ENCODE measurements at regions not wholly inside any gene's neighbourhood (a gene's known extent, or its start where the extent isn't known, plus 50 kb on each side); places are given as distances from the start of the nearest gene placed in this dataset.
"Not testable (repeated sequence)": the region's sequence is repeated elsewhere in the genome, so short reads cannot be mapped to it uniquely, and the experiment has no call there.

DNA sequence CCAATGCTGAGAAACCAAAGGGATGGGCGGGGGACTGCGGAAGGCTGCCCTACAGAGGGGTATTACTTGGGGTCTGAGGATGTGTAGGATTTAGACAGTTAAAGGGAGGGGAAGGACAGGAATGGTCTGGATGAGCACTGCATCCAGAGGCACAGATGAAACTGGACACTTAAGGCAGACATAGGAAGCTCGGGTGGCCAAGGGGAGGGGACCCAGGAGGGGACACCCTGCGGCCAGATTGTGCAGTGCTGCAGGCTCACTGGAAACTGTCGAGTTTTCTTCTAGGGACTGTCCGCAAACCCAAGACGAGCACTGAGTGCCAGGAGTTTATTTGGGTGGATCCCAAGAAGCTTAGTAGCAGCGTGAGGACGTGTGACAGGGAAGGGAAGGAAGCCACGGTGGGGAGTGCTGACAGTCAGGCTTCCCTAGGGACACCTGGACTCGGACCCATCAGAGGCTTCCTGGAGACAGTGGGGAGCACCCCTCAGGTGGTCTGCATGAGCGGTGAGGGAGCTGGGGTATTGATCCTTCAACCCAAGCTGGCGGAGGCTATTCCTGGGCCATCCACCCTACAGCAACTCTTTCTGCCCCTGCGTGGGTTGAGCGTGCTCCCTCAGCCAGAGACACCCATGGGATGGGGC lies 278.7 kb downstream of the FOXL1 start:
- no peak overlapping the region for H3K9ac ChIP-seq (ENCODE audit: low read depth, low read length)
- H3K36me3 ChIP-seq (ENCODE audit: insufficient read depth, low read depth, low read length): no peaks in the 10 kb centered on the region
- no peak overlapping the region for H3K27ac ChIP-seq (ENCODE audit: low read length)
- peaks cover 7% of the 10 kb centered on the region; the same call in 1 of the 2 replicates for H3K9me3 ChIP-seq (ENCODE audit: insufficient read depth, low read depth, low read length)
- H3K4me3 ChIP-seq (ENCODE audit: low read length): no peak overlapping the region
- no peaks in the 10 kb centered on the region; the same call in 1 of the 2 replicates for H3K27me3 ChIP-seq (ENCODE audit: insufficient read depth, low read length)
- no peaks in the 10 kb centered on the region for H3K4me1 ChIP-seq (ENCODE audit: insufficient read depth, low read length)

GRCh38 chr16:86857807-86858206 lies 279.5 kb downstream of the FOXL1 start:
- Histone ChIP-seq H3K27me3 (ENCODE audit: insufficient read depth, low read length) (no peaks in the 10 kb centered on the region; the same call in 1 of the 2 replicates), H3K4me3 (ENCODE audit: low read length) (no peak overlapping the region), H3K9ac (ENCODE audit: low read depth, low read length) (no peak overlapping the region), H3K27ac (ENCODE audit: low read length) (no peak overlapping the region), H3K4me1 (ENCODE audit: insufficient read depth, low read length) (no peaks in the 10 kb centered on the region), H3K36me3 (ENCODE audit: insufficient read depth, low read depth, low read length) (no peaks in the 10 kb centered on the region), H3K9me3 (ENCODE audit: insufficient read depth, low read depth, low read length) (peaks cover 7% of the 10 kb centered on the region; the same call in 1 of the 2 replicates)

DNA sequence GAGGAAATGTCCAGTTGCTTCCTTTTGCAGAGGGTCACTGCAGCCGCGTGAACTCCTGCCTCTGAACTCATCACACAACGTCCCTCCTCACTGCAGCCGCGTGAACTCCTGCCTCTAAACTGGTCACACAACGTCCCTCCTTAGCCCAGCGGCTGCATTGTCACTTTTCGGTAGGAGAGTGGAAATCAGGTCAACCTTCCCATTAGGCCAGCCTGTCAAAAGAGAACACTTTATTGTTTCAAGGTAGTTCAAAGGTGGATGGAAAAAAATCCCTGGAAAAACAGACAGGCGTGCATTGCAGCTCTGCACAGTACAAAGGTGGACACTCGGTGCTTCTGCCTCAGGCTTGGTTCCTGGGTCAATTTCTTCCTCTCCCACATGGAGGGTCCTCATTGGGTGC lies 280.2 kb downstream of the FOXL1 start:
- H3K9me3 ChIP-seq (ENCODE audit: insufficient read depth, low read depth, low read length): peaks cover 7% of the 10 kb centered on the region; the same call in 1 of the 2 replicates
- no peak overlapping the region for H3K27ac ChIP-seq (ENCODE audit: low read length)
- H3K4me1 ChIP-seq (ENCODE audit: insufficient read depth, low read length): no peaks in the 10 kb centered on the region
- H3K4me3 ChIP-seq (ENCODE audit: low read length): no peak overlapping the region
- H3K36me3 ChIP-seq (ENCODE audit: insufficient read depth, low read depth, low read length): no peaks in the 10 kb centered on the region
- H3K27me3 ChIP-seq (ENCODE audit: insufficient read depth, low read length): no peaks in the 10 kb centered on the region; the same call in 1 of the 2 replicates
- no peak overlapping the region for H3K9ac ChIP-seq (ENCODE audit: low read depth, low read length)

DNA sequence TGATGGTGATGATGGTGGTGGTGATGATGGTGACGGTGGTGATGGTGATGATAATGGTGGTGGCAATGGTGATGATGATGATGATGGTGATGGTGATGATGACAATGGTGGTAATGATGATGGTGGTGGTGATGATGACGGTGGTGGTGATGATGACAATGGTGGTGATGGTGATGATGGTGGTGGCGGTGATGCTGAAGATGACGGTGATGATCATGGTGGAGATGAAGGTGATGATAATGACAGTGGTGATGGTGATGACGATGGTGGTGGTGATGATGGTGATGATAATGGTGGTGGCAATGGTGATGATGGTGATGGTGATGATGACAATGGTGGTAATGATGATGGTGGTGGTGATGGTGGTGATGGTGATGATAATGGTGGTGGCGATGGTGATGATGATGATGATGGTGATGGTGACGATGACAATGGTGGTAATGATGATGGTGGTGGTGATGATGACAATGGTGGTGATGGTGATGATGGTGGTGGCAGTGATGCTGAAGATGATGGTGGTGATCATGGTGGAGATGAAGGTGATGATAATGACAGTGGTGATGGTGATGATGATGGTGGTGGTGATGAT lies 283.0 kb downstream of the FOXL1 start:
- H3K27ac ChIP-seq (ENCODE audit: low read length); H3K9me3 ChIP-seq (ENCODE audit: insufficient read depth, low read depth, low read length); H3K9ac ChIP-seq (ENCODE audit: low read depth, low read length); H3K4me1 ChIP-seq (ENCODE audit: insufficient read depth, low read length); H3K27me3 ChIP-seq (ENCODE audit: insufficient read depth, low read length); H3K36me3 ChIP-seq (ENCODE audit: insufficient read depth, low read depth, low read length); H3K4me3 ChIP-seq (ENCODE audit: low read length): not testable (repeated sequence)

- peaks cover 7% of the 10 kb centered on the region; the same call in 1 of the 2 replicates for H3K9me3 ChIP-seq (ENCODE audit: insufficient read depth, low read depth, low read length)
- no peak overlapping the region for H3K27ac ChIP-seq (ENCODE audit: low read length)
- H3K36me3 ChIP-seq (ENCODE audit: insufficient read depth, low read depth, low read length): no peaks in the 10 kb centered on the region
- no peak overlapping the region for H3K4me3 ChIP-seq (ENCODE audit: low read length)
- no peak overlapping the region for H3K9ac ChIP-seq (ENCODE audit: low read depth, low read length)
- H3K4me1 ChIP-seq (ENCODE audit: insufficient read depth, low read length): no peaks in the 10 kb centered on the region
- no peaks in the 10 kb centered on the region for H3K27me3 ChIP-seq (ENCODE audit: insufficient read depth, low read length)
Observed at GRCh38 chr16:86862595-86863280, 284.4 kb downstream of the FOXL1 start.

- Histone ChIP-seq H3K9ac (ENCODE audit: low read depth, low read length) (no peak overlapping the region), H3K27me3 (ENCODE audit: insufficient read depth, low read length) (no peaks in the 10 kb centered on the region), H3K4me3 (ENCODE audit: low read length) (no peak overlapping the region), H3K36me3 (ENCODE audit: insufficient read depth, low read depth, low read length) (no peaks in the 10 kb centered on the region), H3K27ac (ENCODE audit: low read length) (no peak overlapping the region), H3K9me3 (ENCODE audit: insufficient read depth, low read depth, low read length) (peaks cover 7% of the 10 kb centered on the region; the same call in 1 of the 2 replicates), H3K4me1 (ENCODE audit: insufficient read depth, low read length) (no peaks in the 10 kb centered on the region)
Observed at GRCh38 chr16:86863609-86864008, 285.3 kb downstream of the FOXL1 start.

- Histone ChIP-seq H3K9me3 (ENCODE audit: insufficient read depth, low read depth, low read length) (peaks cover 7% of the 10 kb centered on the region; the same call in 1 of the 2 replicates), H3K36me3 (ENCODE audit: insufficient read depth, low read depth, low read length) (no peaks in the 10 kb centered on the region), H3K4me1 (ENCODE audit: insufficient read depth, low read length) (no peaks in the 10 kb centered on the region), H3K9ac (ENCODE audit: low read depth, low read length) (no peak overlapping the region), H3K27me3 (ENCODE audit: insufficient read depth, low read length) (no peaks in the 10 kb centered on the region), H3K27ac (ENCODE audit: low read length) (no peak overlapping the region), H3K4me3 (ENCODE audit: low read length) (no peak overlapping the region)
Observed at GRCh38 chr16:86864586-86864985, 286.2 kb downstream of the FOXL1 start.

GRCh38 chr16:86865851-86866662 lies 287.7 kb downstream of the FOXL1 start:
- no peak overlapping the region for H3K27ac ChIP-seq (ENCODE audit: low read length)
- H3K27me3 ChIP-seq (ENCODE audit: insufficient read depth, low read length): no peaks in the 10 kb centered on the region
- no peaks in the 10 kb centered on the region for H3K4me1 ChIP-seq (ENCODE audit: insufficient read depth, low read length)

DNA sequence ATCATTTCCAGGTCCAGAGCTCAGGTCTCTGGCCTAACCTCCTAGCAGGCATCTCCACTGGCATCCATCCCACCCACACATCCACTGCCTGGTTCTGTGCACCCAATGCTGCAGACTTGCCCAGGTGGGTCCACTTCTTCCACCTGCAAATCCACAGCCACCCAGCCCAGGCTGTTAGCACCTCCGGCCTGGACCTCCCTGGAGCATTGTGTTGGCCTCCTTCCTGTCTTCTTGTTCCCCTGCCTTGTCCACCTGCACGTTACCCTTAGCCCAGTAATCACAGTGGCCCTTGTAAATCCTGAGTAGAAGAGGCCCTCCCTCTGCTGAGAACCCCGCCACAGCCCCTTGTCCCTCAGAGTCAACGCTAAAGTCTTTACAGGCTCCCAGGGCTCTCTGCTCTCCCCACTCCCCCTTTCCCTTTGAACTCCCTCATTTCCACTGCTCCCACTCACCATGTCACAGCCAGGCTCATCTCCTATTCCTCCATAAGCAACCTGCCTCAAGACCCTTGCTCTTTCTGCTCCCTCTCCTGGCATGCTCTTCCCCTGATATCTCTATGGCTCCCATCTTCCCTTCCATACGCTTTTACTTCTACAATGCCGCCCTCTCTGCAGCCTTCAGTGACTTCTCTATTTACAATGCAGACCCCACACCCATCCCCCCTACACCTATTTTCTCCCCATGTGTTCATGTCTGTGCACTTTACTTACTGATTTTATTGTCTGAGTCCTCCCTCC lies 288.8 kb downstream of the FOXL1 start:
- H3K9me3 ChIP-seq (ENCODE audit: insufficient read depth, low read depth, low read length): no peaks in the 10 kb centered on the region
- H3K36me3 ChIP-seq (ENCODE audit: insufficient read depth, low read depth, low read length): no peaks in the 10 kb centered on the region
- no peaks in the 10 kb centered on the region for H3K4me1 ChIP-seq (ENCODE audit: insufficient read depth, low read length)
- H3K27me3 ChIP-seq (ENCODE audit: insufficient read depth, low read length): no peaks in the 10 kb centered on the region
- H3K9ac ChIP-seq (ENCODE audit: low read depth, low read length): no peak overlapping the region
- no peak overlapping the region for H3K4me3 ChIP-seq (ENCODE audit: low read length)
- no peak overlapping the region for H3K27ac ChIP-seq (ENCODE audit: low read length)

More at GRCh38 chr16:86865851-86866662, 287.7 kb downstream of the FOXL1 start:
- no peak overlapping the region for H3K4me3 ChIP-seq (ENCODE audit: low read length)
- no peak overlapping the region for H3K9ac ChIP-seq (ENCODE audit: low read depth, low read length)
- H3K9me3 ChIP-seq (ENCODE audit: insufficient read depth, low read depth, low read length): peaks cover 7% of the 10 kb centered on the region; the same call in 1 of the 2 replicates
- H3K36me3 ChIP-seq (ENCODE audit: insufficient read depth, low read depth, low read length): no peaks in the 10 kb centered on the region

DNA sequence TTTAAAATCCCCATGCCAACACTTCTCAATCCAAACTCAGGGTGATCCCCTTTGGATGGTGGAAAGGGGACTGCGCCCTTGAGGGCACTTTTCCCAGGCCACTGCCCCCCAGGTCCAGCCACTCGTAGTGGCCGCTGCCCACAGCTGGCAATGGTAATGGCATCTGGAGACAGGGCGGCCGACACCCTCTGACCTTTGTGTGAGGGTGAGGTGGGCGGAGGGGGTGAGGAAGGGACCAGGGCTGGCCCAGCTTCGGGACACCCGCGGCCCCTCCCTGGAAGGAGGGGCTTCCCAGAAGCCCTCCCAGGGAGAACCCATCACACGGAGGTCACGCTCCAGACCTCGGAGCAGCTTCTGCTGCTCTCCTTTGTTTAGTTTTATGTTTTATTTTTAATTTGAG lies 289.7 kb downstream of the FOXL1 start:
- Histone ChIP-seq H3K27ac (ENCODE audit: low read length) (no peak overlapping the region), H3K9me3 (ENCODE audit: insufficient read depth, low read depth, low read length) (no peaks in the 10 kb centered on the region), H3K27me3 (ENCODE audit: insufficient read depth, low read length) (no peaks in the 10 kb centered on the region), H3K4me3 (ENCODE audit: low read length) (no peak overlapping the region), H3K4me1 (ENCODE audit: insufficient read depth, low read length) (no peaks in the 10 kb centered on the region), H3K36me3 (ENCODE audit: insufficient read depth, low read depth, low read length) (no peaks in the 10 kb centered on the region), H3K9ac (ENCODE audit: low read depth, low read length) (no peak overlapping the region)

DNA sequence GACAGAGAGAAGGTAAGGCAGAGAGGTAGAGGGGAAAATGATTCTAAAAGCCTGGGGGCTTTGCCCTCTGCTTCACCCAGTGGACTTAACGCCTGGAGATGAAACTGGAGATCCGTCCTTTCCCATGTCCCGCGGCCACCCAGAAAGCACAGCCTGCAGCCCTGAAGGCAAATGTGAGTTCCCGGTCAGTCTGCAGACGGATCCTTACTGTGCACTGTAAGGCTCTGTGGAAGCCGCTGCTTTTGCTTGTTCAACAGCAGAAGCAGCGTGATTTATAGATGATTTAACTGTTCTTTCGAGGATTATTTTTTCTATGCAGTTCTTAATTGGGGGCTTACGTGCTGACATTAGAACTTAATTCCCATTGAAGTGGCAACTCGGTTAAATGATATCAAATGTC lies 290.4 kb downstream of the FOXL1 start:
- H3K9me3 ChIP-seq (ENCODE audit: insufficient read depth, low read depth, low read length): no peaks in the 10 kb centered on the region
- H3K36me3 ChIP-seq (ENCODE audit: insufficient read depth, low read depth, low read length): no peaks in the 10 kb centered on the region
- no peak overlapping the region for H3K4me3 ChIP-seq (ENCODE audit: low read length)
- no peak overlapping the region for H3K9ac ChIP-seq (ENCODE audit: low read depth, low read length)
- H3K27ac ChIP-seq (ENCODE audit: low read length): no peak overlapping the region
- H3K27me3 ChIP-seq (ENCODE audit: insufficient read depth, low read length): no peaks in the 10 kb centered on the region
- H3K4me1 ChIP-seq (ENCODE audit: insufficient read depth, low read length): no peaks in the 10 kb centered on the region
